Mesendoderm (in vitro differentiated cells): ENCODE measurements at regions not wholly inside any gene's neighbourhood (a gene's known extent, or its start where the extent isn't known, plus 50 kb on each side); places are given as distances from the start of the nearest gene placed in this dataset.

ENCODE experiments used
- DNase-seq: peaks from one replicate; pipeline ENCODE4 v3.0.0; 2013
- H2AK5ac ChIP-seq: 2 replicates; pipeline ENCODE4 v1.6.1; 2013; ENCODE audit warnings: low read length, inconsistent platforms
- H2BK120ac ChIP-seq: 2 replicates; pipeline ENCODE4 v1.6.1; 2013; ENCODE audit warnings: low read depth, mild to moderate bottlenecking, low read length, moderate library complexity, mixed read lengths
- H2BK15ac ChIP-seq: replicated peaks from 2 replicates; pipeline ENCODE4 v1.6.1; 2013; ENCODE audit warnings: low read depth, mild to moderate bottlenecking, moderate library complexity
- H2BK5ac ChIP-seq: 2 replicates; pipeline ENCODE4 v1.6.1; 2013; ENCODE audit warnings: low read length, inconsistent platforms
- H3K18ac ChIP-seq: 2 replicates; pipeline ENCODE4 v1.6.1; 2013; ENCODE audit warnings: mild to moderate bottlenecking, low read length, mixed read lengths
- H3K23ac ChIP-seq: one replicate; pipeline ENCODE4 v1.6.1; 2013; ENCODE audit warnings: low read length
- H3K27ac ChIP-seq: 2 replicates; pipeline ENCODE4 v1.5.1; 2013; ENCODE audit warnings: low read depth, mild to moderate bottlenecking, inconsistent platforms, low read length, moderate library complexity
- H3K27me3 ChIP-seq: 2 replicates; pipeline ENCODE4 v1.6.1; 2013; ENCODE audit warnings: low read length, control low read depth, mild to moderate bottlenecking, inconsistent platforms; ENCODE audit not compliant: insufficient read depth, poor library complexity
- H3K36me3 ChIP-seq: 2 replicates; pipeline ENCODE4 v1.6.1; 2013; ENCODE audit warnings: low read length, inconsistent platforms; ENCODE audit not compliant: control insufficient read depth, insufficient read depth
- H3K4ac ChIP-seq: one replicate; pipeline ENCODE4 v1.6.1; 2013; ENCODE audit warnings: low read depth, mild to moderate bottlenecking, low read length, moderate library complexity
- H3K4me1 ChIP-seq: 2 replicates; pipeline ENCODE4 v1.6.1; 2013; ENCODE audit warnings: low read depth, low read length, inconsistent platforms; ENCODE audit not compliant: control insufficient read depth
- H3K4me2 ChIP-seq: 2 replicates; pipeline ENCODE4 v1.6.1; 2013; ENCODE audit warnings: low read length
- H3K4me3 ChIP-seq: 2 replicates; pipeline ENCODE4 v1.5.1; 2013; ENCODE audit warnings: mild to moderate bottlenecking, low read length
- H3K56ac ChIP-seq: one replicate; pipeline ENCODE4 v1.6.1; 2013; ENCODE audit warnings: low read length
- H3K79me1 ChIP-seq: 2 replicates; pipeline ENCODE4 v1.6.1; 2013; ENCODE audit warnings: low read length, inconsistent platforms
- H3K79me2 ChIP-seq: 2 replicates; pipeline ENCODE4 v1.6.1; 2013; ENCODE audit warnings: mild to moderate bottlenecking, low read length; ENCODE audit not compliant: control insufficient read depth, insufficient read depth
- H3K9ac ChIP-seq: 2 replicates; pipeline ENCODE4 v1.6.1; 2013; ENCODE audit warnings: low read length, inconsistent platforms
- H4K5ac ChIP-seq: one replicate; pipeline ENCODE4 v1.6.1; 2013; ENCODE audit warnings: low read length
- H4K8ac ChIP-seq: one replicate; pipeline ENCODE4 v1.6.1; 2013; ENCODE audit warnings: low read depth, mild to moderate bottlenecking, control low read depth, low read length, moderate library complexity
- WGBS: extraction: QIAGEN DNeasy Blood & Tissue Kit; methylation state at CpG from one replicate; pipeline ENCODE4 v1.1.7; 2013; ENCODE audit warnings: low lambda C conversion rate, missing lambda C conversion rate; ENCODE audit not compliant: insufficient coverage; ENCODE audit errors: extremely low coverage; 5-methylcytosine and 5-hydroxymethylcytosine counted together

GRCh38 chr21:27425172-27425571 lies 458.3 kb upstream of the ADAMTS5 start:
- Histone ChIP-seq H2AK5ac (no peak overlapping the region), H3K4ac (no peak overlapping the region), H3K36me3 (no peaks in the 10 kb centered on the region), H3K27ac (no peak overlapping the region), H2BK120ac (no peak overlapping the region), H3K23ac (no peak overlapping the region), H3K4me3 (no peak overlapping the region), H3K79me1 (no peaks in the 10 kb centered on the region), H3K56ac (no peak overlapping the region), H3K27me3 (no peaks in the 10 kb centered on the region), H3K9ac (no peak overlapping the region), H3K18ac (no peak overlapping the region), H3K79me2 (no peaks in the 10 kb centered on the region), H2BK5ac (no peak overlapping the region), H4K8ac (no peak overlapping the region), H3K4me1 (peaks cover 6% of the 10 kb centered on the region), H2BK15ac (no peak overlapping the region), H3K4me2 (no peak overlapping the region), H4K5ac (no peak overlapping the region)
- no CpG with 5 or more reads among the region's 2 CpGs for WGBS
- peak; percentile 81 for DNase-seq

- Histone ChIP-seq H2BK120ac (no peak overlapping the region), H3K4me3 (no peak overlapping the region), H3K9ac (no peak overlapping the region), H3K27me3 (no peaks in the 10 kb centered on the region), H3K4me2 (no peak overlapping the region), H2AK5ac (no peak overlapping the region), H3K4ac (no peak overlapping the region), H3K23ac (no peak overlapping the region), H3K79me1 (no peaks in the 10 kb centered on the region), H3K79me2 (no peaks in the 10 kb centered on the region), H4K8ac (no peak overlapping the region), H3K27ac (peak overlapping the region; percentile 40), H4K5ac (no peak overlapping the region), H3K4me1 (peaks cover 6% of the 10 kb centered on the region), H3K56ac (no peak overlapping the region), H2BK5ac (no peak overlapping the region), H3K36me3 (no peaks in the 10 kb centered on the region), H3K18ac (peak overlapping the region; percentile 82), H2BK15ac (peak overlapping the region; percentile 38)
- no CpG with 5 or more reads among the region's 1 CpG for WGBS
- DNase-seq = no peak
Measured at GRCh38 chr21:27424601-27425000, 457.7 kb upstream of the ADAMTS5 start.

DNA sequence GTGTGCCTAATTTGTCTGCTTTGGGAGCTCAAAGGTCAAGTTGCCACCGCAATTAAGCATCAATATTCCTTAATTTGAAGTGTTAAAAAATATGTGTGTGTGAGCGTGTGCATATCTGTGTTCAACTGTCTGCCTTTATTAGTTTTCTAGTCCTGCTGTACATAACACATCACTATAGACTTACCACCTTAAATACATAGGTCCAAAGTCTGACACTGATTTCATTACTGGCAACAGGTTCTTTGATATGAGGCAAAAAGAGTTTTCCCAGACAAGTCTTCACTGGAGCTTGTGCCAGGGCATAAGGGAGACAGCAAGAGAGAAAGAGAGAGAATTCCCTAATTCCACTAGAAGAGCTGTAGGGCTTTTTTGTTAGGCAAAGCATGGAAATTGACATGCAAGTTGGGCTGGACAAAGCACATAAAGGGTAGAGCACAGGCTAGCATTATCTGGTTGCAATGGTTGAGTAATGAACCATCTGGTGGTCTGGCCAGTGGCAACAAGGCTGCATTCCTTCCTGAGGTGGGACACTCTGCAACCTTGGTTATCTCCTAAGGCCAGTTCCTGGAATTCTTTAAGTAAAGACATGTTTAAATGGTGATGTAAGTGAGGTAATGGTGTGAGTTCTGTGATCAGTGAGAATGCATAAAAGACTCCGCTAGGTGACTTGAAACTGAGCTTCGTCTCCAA lies 457.2 kb upstream of the ADAMTS5 start:
- peak; percentile 96 for DNase-seq
- H2BK15ac ChIP-seq = peak overlapping the region; percentile 38
- no peak overlapping the region for H3K4ac ChIP-seq
- no peak overlapping the region for H2BK5ac ChIP-seq
- peak overlapping the region; percentile 40 for H3K27ac ChIP-seq
- H3K79me1 ChIP-seq = no peaks in the 10 kb centered on the region
- no peak overlapping the region for H2BK120ac ChIP-seq
- H2AK5ac ChIP-seq = no peak overlapping the region
- no peak overlapping the region for H3K4me2 ChIP-seq
- H3K27me3 ChIP-seq = no peaks in the 10 kb centered on the region
- no peak overlapping the region for H4K8ac ChIP-seq
- no peak overlapping the region for H3K4me3 ChIP-seq
- H3K18ac ChIP-seq = peak overlapping the region; percentile 82
- H3K36me3 ChIP-seq = no peaks in the 10 kb centered on the region
- no peak overlapping the region for H3K23ac ChIP-seq
- no CpG with 5 or more reads among the region's 4 CpGs for WGBS
- H3K56ac ChIP-seq = no peak overlapping the region
- H4K5ac ChIP-seq = no peak overlapping the region
- H3K9ac ChIP-seq = no peak overlapping the region
- H3K4me1 ChIP-seq = peaks cover 6% of the 10 kb centered on the region
- no peaks in the 10 kb centered on the region for H3K79me2 ChIP-seq

- peaks cover 6% of the 10 kb centered on the region for H3K4me1 ChIP-seq
- no CpG with 5 or more reads among the region's 4 CpGs for WGBS
- no peak overlapping the region for H2BK120ac ChIP-seq
- H3K23ac ChIP-seq = no peak overlapping the region
- DNase-seq = peak; percentile 66
- peak overlapping the region; percentile 31 for H3K4ac ChIP-seq
- no peaks in the 10 kb centered on the region for H3K27me3 ChIP-seq
- H2BK15ac ChIP-seq = no peak overlapping the region
- H4K8ac ChIP-seq = no peak overlapping the region
- no peak overlapping the region for H3K4me3 ChIP-seq
- no peak overlapping the region for H2AK5ac ChIP-seq
- H3K27ac ChIP-seq = no peak overlapping the region
- no peaks in the 10 kb centered on the region for H3K79me1 ChIP-seq
- H3K79me2 ChIP-seq = no peaks in the 10 kb centered on the region
- no peak overlapping the region for H4K5ac ChIP-seq
- no peak overlapping the region for H3K56ac ChIP-seq
- H2BK5ac ChIP-seq = no peak overlapping the region
- H3K4me2 ChIP-seq = no peak overlapping the region
- H3K36me3 ChIP-seq = no peaks in the 10 kb centered on the region
- no peak overlapping the region for H3K9ac ChIP-seq
- H3K18ac ChIP-seq = peak overlapping the region; percentile 22
Measured at GRCh38 chr21:27423038-27423437, 456.1 kb upstream of the ADAMTS5 start.

DNA sequence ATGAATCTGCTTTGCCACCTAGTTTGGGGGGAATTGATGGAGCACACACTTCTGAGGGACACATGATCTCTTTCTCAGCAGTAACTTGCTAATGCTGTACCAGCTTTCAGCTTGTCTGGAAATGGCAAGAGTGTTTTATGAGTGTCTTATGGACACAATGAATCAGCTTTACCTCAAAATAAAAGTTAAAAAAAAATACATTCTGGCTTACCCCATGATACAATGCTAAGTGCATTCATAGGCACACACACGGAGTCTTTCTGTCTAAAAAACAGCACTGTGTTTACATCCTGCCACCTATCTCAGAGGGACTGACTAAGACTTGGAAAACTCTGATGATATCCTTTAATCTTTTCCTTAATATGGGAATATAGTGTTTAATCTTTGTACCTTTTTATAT lies 455.5 kb upstream of the ADAMTS5 start:
- H2AK5ac ChIP-seq = no peak overlapping the region
- H3K79me1 ChIP-seq = no peaks in the 10 kb centered on the region
- peaks cover 6% of the 10 kb centered on the region for H3K4me1 ChIP-seq
- H3K23ac ChIP-seq = no peak overlapping the region
- no peaks in the 10 kb centered on the region for H3K27me3 ChIP-seq
- H4K8ac ChIP-seq = no peak overlapping the region
- H2BK5ac ChIP-seq = no peak overlapping the region
- H3K27ac ChIP-seq = no peak overlapping the region
- H3K36me3 ChIP-seq = no peaks in the 10 kb centered on the region
- no peak overlapping the region for H3K4ac ChIP-seq
- DNase-seq = no peak
- H3K79me2 ChIP-seq = no peaks in the 10 kb centered on the region
- H2BK120ac ChIP-seq = no peak overlapping the region
- no peak overlapping the region for H2BK15ac ChIP-seq
- no CpG with 5 or more reads among the region's 1 CpG for WGBS
- no peak overlapping the region for H3K4me3 ChIP-seq
- H4K5ac ChIP-seq = no peak overlapping the region
- no peak overlapping the region for H3K18ac ChIP-seq
- H3K4me2 ChIP-seq = no peak overlapping the region
- H3K56ac ChIP-seq = no peak overlapping the region
- no peak overlapping the region for H3K9ac ChIP-seq

DNA sequence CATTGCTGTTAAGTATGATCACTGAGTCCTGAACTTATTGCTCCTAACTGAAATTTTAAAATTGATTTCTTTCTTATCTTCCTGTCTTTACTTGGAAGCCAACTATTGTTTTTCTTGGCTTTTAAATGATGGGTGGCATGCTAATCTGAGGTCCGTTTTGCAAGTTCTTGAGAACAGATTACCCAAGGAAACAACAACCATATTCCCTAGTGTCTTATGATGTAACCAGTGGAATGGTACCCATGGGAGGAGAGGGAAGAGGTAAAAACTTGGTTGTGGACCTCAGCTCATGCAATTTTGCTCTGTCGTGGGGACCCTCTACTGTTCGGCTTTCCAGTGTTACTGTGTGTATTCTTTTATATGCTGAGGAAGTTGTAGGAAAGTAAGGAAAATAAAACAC lies 454.8 kb upstream of the ADAMTS5 start:
- H2BK120ac ChIP-seq = no peak overlapping the region
- WGBS = no CpG with 5 or more reads among the region's 3 CpGs
- DNase-seq = no peak

More for the DNA sequence above, 454.8 kb upstream of the ADAMTS5 start:
- no peak overlapping the region for H4K5ac ChIP-seq
- no peaks in the 10 kb centered on the region for H3K79me1 ChIP-seq
- H3K18ac ChIP-seq = no peak overlapping the region
- no peak overlapping the region for H2BK5ac ChIP-seq
- no peaks in the 10 kb centered on the region for H3K36me3 ChIP-seq
- H3K27me3 ChIP-seq = no peaks in the 10 kb centered on the region
- no peak overlapping the region for H3K9ac ChIP-seq
- no peak overlapping the region for H2AK5ac ChIP-seq
- H3K23ac ChIP-seq = no peak overlapping the region
- H3K27ac ChIP-seq = no peak overlapping the region
- H3K79me2 ChIP-seq = no peaks in the 10 kb centered on the region
- no peak overlapping the region for H3K56ac ChIP-seq
- H3K4me3 ChIP-seq = no peak overlapping the region
- H3K4me2 ChIP-seq = no peak overlapping the region
- peaks cover 6% of the 10 kb centered on the region for H3K4me1 ChIP-seq
- no peak overlapping the region for H2BK15ac ChIP-seq
- no peak overlapping the region for H3K4ac ChIP-seq
- H4K8ac ChIP-seq = no peak overlapping the region
